Activated B cell treated with CpG ODN at 0.5 μM for 24 hours (primary cell): ENCODE measurements at regions not wholly inside any gene's neighbourhood (a gene's known extent, or its start where the extent isn't known, plus 50 kb on each side); places are given as distances from the start of the nearest gene placed in this dataset.

ENCODE experiments used
- ATAC-seq: fragments of 200-7000 bp; cut with Tn5 transposase; one replicate; pipeline ENCODE4 v1.10.0; 2021; ENCODE audit warnings: low read depth, mild to moderate bottlenecking, moderate library complexity
- CTCF ChIA-PET: fragments of 350-600 bp; sonication (Branson Sonifier 250); formaldehyde crosslinking; loops from one replicate; lab custom pipeline; 2021; ENCODE audit warnings: antibody characterized with exemption; lab: Charles Lee
- POLR2A ChIA-PET: fragments of 350-600 bp; sonication (Branson Sonifier 250); formaldehyde crosslinking; loops from one replicate; lab custom pipeline; 2021; ENCODE audit warnings: antibody characterized with exemption; lab: Charles Lee
- DNase-seq: peaks from one replicate; pipeline ENCODE4 v3.0.0; 2022
- H3K27ac Mint-ChIP-seq: one replicate; pipeline ENCODE4 v1.8.0; 2020; ENCODE audit warnings: mixed read lengths
- H3K27me3 Mint-ChIP-seq: one replicate; pipeline ENCODE4 v1.8.0; 2021; ENCODE audit warnings: mixed read lengths
- H3K36me3 Mint-ChIP-seq: one replicate; pipeline ENCODE4 v1.8.0; 2021; ENCODE audit warnings: low read depth, mixed read lengths
- H3K4me1 Mint-ChIP-seq: one replicate; pipeline ENCODE4 v1.8.0; 2021; ENCODE audit warnings: mixed read lengths
- H3K4me3 Mint-ChIP-seq: one replicate; pipeline ENCODE4 v1.8.0; 2020; ENCODE audit warnings: mild to moderate bottlenecking, mixed read lengths
- H3K9me3 Mint-ChIP-seq: one replicate; pipeline ENCODE4 v1.8.0; 2020; ENCODE audit warnings: mixed read lengths
- intact Hi-C: fragments of 100-400 bp; cut with micrococcal nuclease; formaldehyde crosslinking; loops from one replicate; pipeline ENCODE4 v1.15.1; 2024
- TF ChIP-seq, protein P1 (sequence below): fragments of 200-600 bp; IDR thresholded peaks from one replicate; pipeline ENCODE4 v1.8.0; 2022; ENCODE audit warnings: antibody characterized with exemption, mild to moderate bottlenecking

DNA sequence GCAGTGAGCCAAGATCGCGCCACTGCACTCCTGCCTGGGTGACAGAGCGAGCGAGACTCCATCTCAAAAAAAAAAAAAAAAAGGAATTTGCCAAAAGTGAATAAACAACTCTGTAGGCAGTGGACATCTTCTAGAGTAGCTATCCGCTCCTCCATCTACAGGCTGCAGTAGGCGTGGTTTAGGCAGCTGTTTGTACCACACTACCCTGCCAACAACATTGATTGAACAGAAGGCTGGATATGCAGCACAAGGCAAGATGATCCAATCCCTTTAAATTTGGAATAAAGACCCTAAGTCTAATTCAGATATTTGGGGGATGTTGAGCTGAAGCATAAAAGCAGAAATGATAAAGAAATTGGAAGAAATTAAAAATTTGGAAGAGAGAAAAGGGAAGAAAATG lies 141.6 kb downstream of the TES start:
- no peak for ATAC-seq

DNA sequence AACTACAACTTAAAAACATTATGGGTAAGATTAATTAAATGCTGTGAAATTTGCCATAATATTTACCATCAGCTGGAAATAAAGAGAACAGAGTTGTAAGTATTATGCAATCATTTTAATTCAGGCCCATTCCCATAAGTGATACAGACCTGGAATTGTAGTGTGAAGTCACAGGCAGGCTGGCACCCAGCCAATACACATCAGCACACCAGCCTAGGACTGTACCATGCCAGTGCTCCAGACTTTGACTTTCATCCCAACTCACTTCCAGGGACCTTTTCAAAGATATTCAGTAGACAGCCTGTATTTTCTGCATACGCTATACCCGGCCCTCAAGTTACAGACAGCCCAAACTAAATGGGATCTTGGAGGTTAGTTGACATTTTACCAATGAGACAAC lies 143.3 kb downstream of the TES start:
- no peak for DNase-seq
- Mint-ChIP-seq H3K4me3 (no peak overlapping the region), H3K36me3 (no peaks in the 10 kb centered on the region), H3K27me3 (peaks cover 2% of the 10 kb centered on the region), H3K9me3 (no peaks in the 10 kb centered on the region), H3K27ac (no peak overlapping the region), H3K4me1 (no peaks in the 10 kb centered on the region)
- intact Hi-C loops: no loop called here
- ChIA-PET POLR2A (no interaction called here), CTCF (no interaction called here)
- TF ChIP-seq, protein P1, sequence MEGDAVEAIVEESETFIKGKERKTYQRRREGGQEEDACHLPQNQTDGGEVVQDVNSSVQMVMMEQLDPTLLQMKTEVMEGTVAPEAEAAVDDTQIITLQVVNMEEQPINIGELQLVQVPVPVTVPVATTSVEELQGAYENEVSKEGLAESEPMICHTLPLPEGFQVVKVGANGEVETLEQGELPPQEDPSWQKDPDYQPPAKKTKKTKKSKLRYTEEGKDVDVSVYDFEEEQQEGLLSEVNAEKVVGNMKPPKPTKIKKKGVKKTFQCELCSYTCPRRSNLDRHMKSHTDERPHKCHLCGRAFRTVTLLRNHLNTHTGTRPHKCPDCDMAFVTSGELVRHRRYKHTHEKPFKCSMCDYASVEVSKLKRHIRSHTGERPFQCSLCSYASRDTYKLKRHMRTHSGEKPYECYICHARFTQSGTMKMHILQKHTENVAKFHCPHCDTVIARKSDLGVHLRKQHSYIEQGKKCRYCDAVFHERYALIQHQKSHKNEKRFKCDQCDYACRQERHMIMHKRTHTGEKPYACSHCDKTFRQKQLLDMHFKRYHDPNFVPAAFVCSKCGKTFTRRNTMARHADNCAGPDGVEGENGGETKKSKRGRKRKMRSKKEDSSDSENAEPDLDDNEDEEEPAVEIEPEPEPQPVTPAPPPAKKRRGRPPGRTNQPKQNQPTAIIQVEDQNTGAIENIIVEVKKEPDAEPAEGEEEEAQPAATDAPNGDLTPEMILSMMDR: no peak
- no peak for ATAC-seq

More for the DNA sequence above, 141.6 kb downstream of the TES start:
- Mint-ChIP-seq H3K27ac (no peak overlapping the region), H3K27me3 (no peaks in the 10 kb centered on the region), H3K4me1 (no peaks in the 10 kb centered on the region), H3K4me3 (no peak overlapping the region), H3K9me3 (no peaks in the 10 kb centered on the region), H3K36me3 (no peaks in the 10 kb centered on the region)
- intact Hi-C loops: no loop called here
- no peak for DNase-seq
- ChIA-PET CTCF (no interaction called here), POLR2A (no interaction called here)
- TF ChIP-seq, protein P1: no peak

DNA sequence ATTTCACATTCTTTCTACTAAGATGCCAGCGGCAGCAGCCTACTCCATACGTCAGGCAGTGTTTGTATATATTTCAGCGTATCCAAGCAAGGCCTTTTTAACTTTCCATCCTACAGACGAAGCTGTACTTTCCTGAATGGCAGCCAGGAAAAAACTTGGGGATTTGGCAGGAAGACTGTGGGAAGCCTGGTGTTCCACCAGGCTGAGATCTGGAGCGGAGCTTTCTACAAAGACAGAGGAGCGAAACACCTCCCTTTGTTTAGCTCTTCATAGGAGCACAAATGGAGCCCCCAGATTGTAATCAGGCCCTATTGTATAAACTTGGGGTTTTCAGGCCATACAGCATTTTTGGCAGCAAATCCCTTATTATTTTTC lies 143.8 kb downstream of the TES start:
- no peaks in the 10 kb centered on the region for H3K9me3 Mint-ChIP-seq
- H3K36me3 Mint-ChIP-seq: no peaks in the 10 kb centered on the region

DNA sequence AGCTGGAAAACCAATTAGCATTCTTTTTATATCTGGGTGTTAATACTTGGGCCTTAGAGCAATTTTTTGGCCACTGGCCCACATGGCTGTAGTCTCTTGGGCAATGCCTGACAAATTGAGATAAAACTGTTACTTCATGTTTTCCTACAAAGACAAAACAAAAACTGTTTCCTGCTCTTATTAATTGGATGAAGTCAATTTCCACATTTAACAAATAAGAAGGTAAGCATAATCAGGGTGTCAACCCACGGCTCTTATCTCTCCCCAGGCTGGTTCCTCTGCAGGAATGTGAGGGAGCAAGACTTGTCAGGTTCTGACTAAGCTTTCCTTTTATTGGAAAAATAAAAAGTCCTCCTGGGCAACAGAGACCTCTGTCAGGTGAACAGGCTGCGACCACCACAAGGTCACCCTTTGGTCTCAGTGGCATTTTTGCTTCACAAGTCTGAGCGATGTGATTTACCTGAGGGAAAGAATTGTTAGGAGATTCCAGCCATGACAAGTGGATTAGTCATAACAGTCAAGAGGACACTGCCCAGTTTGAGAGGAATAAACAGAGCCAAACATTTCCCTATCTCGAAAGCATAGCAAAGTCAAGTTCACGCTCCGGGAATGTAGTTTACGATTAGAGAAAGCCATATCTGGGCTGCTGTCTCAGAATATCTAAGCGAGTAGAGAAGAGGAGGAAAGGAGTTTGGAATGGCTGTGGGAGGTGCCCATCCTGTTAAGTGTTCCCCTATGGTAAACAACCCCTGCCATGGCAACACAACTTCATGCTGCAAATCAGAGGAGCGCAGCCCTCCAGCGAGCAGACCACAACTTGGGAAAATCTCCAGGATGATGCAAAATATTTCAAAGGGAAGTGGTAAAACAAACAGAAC lies 144.4 kb downstream of the TES start:
- intact Hi-C loops: no loop called here
- no peak for ATAC-seq
- no peaks in the 10 kb centered on the region for H3K9me3 Mint-ChIP-seq
- POLR2A ChIA-PET: no interaction called here
- H3K27me3 Mint-ChIP-seq: peaks cover 2% of the 10 kb centered on the region
- no peaks in the 10 kb centered on the region for H3K4me1 Mint-ChIP-seq
- DNase-seq: no peak
- no peak overlapping the region for H3K4me3 Mint-ChIP-seq
- CTCF ChIA-PET: no interaction called here
- TF ChIP-seq, protein P1: no peak
- H3K36me3 Mint-ChIP-seq: no peaks in the 10 kb centered on the region
- H3K27ac Mint-ChIP-seq: no peak overlapping the region

More for the DNA sequence above, 143.8 kb downstream of the TES start:
- ATAC-seq (no peak), DNase-seq (no peak)
- Mint-ChIP-seq H3K27me3 (peaks cover 2% of the 10 kb centered on the region), H3K4me3 (no peak overlapping the region), H3K4me1 (no peaks in the 10 kb centered on the region), H3K27ac (no peak overlapping the region)
- POLR2A ChIA-PET: no interaction called here
- intact Hi-C loops: no loop called here
- CTCF ChIA-PET: no interaction called here
- TF ChIP-seq, protein P1: no peak

DNA sequence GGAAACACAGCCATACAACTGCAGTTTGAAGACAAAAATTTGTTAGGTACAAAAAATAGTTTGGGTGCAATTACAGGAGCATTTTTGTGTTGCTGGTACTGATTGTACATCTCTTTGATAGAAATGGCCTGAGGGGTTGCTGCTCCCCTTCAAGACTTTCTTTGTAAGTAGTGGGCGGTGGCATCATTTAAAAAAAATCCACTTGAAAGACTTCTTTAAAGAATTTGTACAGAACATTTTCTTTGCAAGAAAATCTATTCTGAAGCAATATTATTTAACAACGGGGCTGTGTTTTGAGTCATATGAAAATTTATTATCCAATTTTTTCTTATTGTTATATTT lies 144.1 kb upstream of the CAV2 start:
- DNase-seq (no peak), ATAC-seq (no peak)
- peaks cover 2% of the 10 kb centered on the region for H3K27me3 Mint-ChIP-seq
- intact Hi-C loops: no loop called here
- TF ChIP-seq, protein P1: no peak
- H3K4me1 Mint-ChIP-seq: no peaks in the 10 kb centered on the region
- ChIA-PET POLR2A (no interaction called here), CTCF (no interaction called here)
- H3K4me3 Mint-ChIP-seq: no peak overlapping the region
- no peaks in the 10 kb centered on the region for H3K9me3 Mint-ChIP-seq
- H3K36me3 Mint-ChIP-seq: no peaks in the 10 kb centered on the region
- H3K27ac Mint-ChIP-seq: no peak overlapping the region
